ENCODE measurements at regions not wholly inside any gene's neighbourhood (a gene's known extent, or its start where the extent isn't known, plus 50 kb on each side); places are given as distances from the start of the nearest gene placed in this dataset.

- Histone ChIP-seq H3K36me3 (ENCODE audit: low read depth) (no peaks in the 10 kb centered on the region), H3K27ac (no peak overlapping the region), H2AFZ (no peak overlapping the region), H3K9ac (no peak overlapping the region), H3K9me3 (ENCODE audit: low read depth) (no peaks in the 10 kb centered on the region), H4K20me1 (ENCODE audit: insufficient read depth) (no peaks in the 10 kb centered on the region), H3K27me3 (replicated peaks; ENCODE audit: insufficient read depth) (no peaks in the 10 kb centered on the region), H3K9me2 (ENCODE audit: insufficient read depth) (no peaks in the 10 kb centered on the region), H3K4me1 (ENCODE audit: insufficient read depth) (no peaks in the 10 kb centered on the region), H3K4me2 (ENCODE audit: unreplicated experiment) (no peak overlapping the region), H3K79me2 (ENCODE audit: insufficient read depth) (no peaks in the 10 kb centered on the region), H3F3A (ENCODE audit: insufficient read depth) (no peaks in the 10 kb centered on the region), H3K4me3 (no peak overlapping the region)
- TF ChIP-seq EZH2 (IDR thresholded peaks at IDR 0.05; ENCODE audit: insufficient read depth, poor library complexity, severe bottlenecking): no peak
- TF ChIP-seq EZH2phosphoT487 (IDR thresholded peaks at IDR 0.05; ENCODE audit: insufficient read depth, low read depth): no peak
- in situ Hi-C loops (cut with MboI): no loop called here
- DNase-seq: no peak
- 45 to 54% methylated on average over 3 of the region's 3 CpGs for WGBS, 2 experiments (ENCODE audit: low coverage in 1 of 2, low lambda C conversion rate in 2 of 2, missing lambda C conversion rate in 2 of 2)
Measured at GRCh38 chrX:6826856-6827255, 291.9 kb upstream of the VCX3A start.

DNA sequence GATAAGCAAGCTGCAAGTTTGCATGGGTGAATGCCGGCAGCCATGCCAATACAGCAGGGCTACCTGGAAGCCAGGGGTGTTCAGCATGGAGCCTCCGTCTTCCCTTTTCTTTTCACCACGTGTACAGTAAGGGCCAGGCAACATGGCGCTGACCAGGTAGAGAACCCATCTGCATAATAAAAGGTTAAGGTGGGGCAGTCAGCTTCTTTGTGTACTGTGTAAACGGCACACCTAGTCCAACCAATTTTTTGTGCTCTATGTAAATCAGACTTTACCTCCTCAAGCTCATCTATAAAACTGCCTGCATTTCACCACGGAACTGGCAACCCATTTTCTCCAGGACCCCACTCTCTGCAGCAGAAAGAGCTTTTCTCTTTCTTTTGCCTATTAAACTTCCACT is 286.8 kb upstream of the VCX3A start:
- Histone ChIP-seq H3K9me2 (ENCODE audit: insufficient read depth) (no peaks in the 10 kb centered on the region), H3K27me3 (replicated peaks; ENCODE audit: insufficient read depth) (no peaks in the 10 kb centered on the region), H3F3A (ENCODE audit: insufficient read depth) (no peaks in the 10 kb centered on the region), H3K9ac (no peak overlapping the region), H4K20me1 (ENCODE audit: insufficient read depth) (no peaks in the 10 kb centered on the region), H3K79me2 (ENCODE audit: insufficient read depth) (no peaks in the 10 kb centered on the region), H3K9me3 (ENCODE audit: low read depth) (no peaks in the 10 kb centered on the region), H3K4me2 (ENCODE audit: unreplicated experiment) (no peak overlapping the region), H3K4me3 (no peak overlapping the region), H3K4me1 (ENCODE audit: insufficient read depth) (no peaks in the 10 kb centered on the region), H3K27ac (no peak overlapping the region), H3K36me3 (ENCODE audit: low read depth) (no peaks in the 10 kb centered on the region), H2AFZ (no peak overlapping the region)
- no peak for TF ChIP-seq EZH2 (IDR thresholded peaks at IDR 0.05; ENCODE audit: insufficient read depth, poor library complexity, severe bottlenecking)
- no peak for TF ChIP-seq EZH2phosphoT487 (IDR thresholded peaks at IDR 0.05; ENCODE audit: insufficient read depth, low read depth)
- no peak for DNase-seq
- 49 to 59% methylated on average over 6 of the region's 6 CpGs for WGBS, 2 experiments (ENCODE audit: low coverage in 1 of 2, low lambda C conversion rate in 2 of 2, missing lambda C conversion rate in 2 of 2)
- in situ Hi-C loops (cut with MboI): no loop called here

- Histone ChIP-seq H2AFZ (no peak overlapping the region), H4K20me1 (ENCODE audit: insufficient read depth) (no peaks in the 10 kb centered on the region), H3F3A (ENCODE audit: insufficient read depth) (no peaks in the 10 kb centered on the region), H3K9me3 (ENCODE audit: low read depth) (no peaks in the 10 kb centered on the region), H3K79me2 (ENCODE audit: insufficient read depth) (no peaks in the 10 kb centered on the region), H3K4me2 (ENCODE audit: unreplicated experiment) (no peak overlapping the region), H3K4me3 (no peak overlapping the region), H3K4me1 (ENCODE audit: insufficient read depth) (no peaks in the 10 kb centered on the region), H3K27ac (no peak overlapping the region), H3K36me3 (ENCODE audit: low read depth) (no peaks in the 10 kb centered on the region), H3K9ac (no peak overlapping the region), H3K27me3 (replicated peaks; ENCODE audit: insufficient read depth) (no peaks in the 10 kb centered on the region), H3K9me2 (ENCODE audit: insufficient read depth) (no peaks in the 10 kb centered on the region)
- DNase-seq: no peak
- no peak for TF ChIP-seq EZH2 (IDR thresholded peaks at IDR 0.05; ENCODE audit: insufficient read depth, poor library complexity, severe bottlenecking)
- TF ChIP-seq EZH2phosphoT487 (IDR thresholded peaks at IDR 0.05; ENCODE audit: insufficient read depth, low read depth): no peak
- in situ Hi-C loops (cut with MboI): no loop called here
- WGBS, 2 experiments (ENCODE audit: low coverage in 1 of 2, low lambda C conversion rate in 2 of 2, missing lambda C conversion rate in 2 of 2): 6 to 16% methylated on average over 3 to 6 of the region's 8 CpGs
Measured at GRCh38 chrX:6813836-6814370, 279.0 kb upstream of the VCX3A start.

- no peaks in the 10 kb centered on the region for H3K9me3 ChIP-seq (ENCODE audit: low read depth)
- WGBS, 2 experiments (ENCODE audit: low coverage in 1 of 2, low lambda C conversion rate in 2 of 2, missing lambda C conversion rate in 2 of 2): 56% methylated on average over 1 of the region's 1 CpG
- no peaks in the 10 kb centered on the region for H3K9me2 ChIP-seq (ENCODE audit: insufficient read depth)
- H3K27me3 ChIP-seq (replicated peaks; ENCODE audit: insufficient read depth): no peaks in the 10 kb centered on the region
- H3F3A ChIP-seq (ENCODE audit: insufficient read depth): no peaks in the 10 kb centered on the region
- no peak for DNase-seq
- H3K36me3 ChIP-seq (ENCODE audit: low read depth): no peaks in the 10 kb centered on the region
- H2AFZ ChIP-seq: no peak overlapping the region
- in situ Hi-C loops (cut with MboI): no loop called here
- no peaks in the 10 kb centered on the region for H4K20me1 ChIP-seq (ENCODE audit: insufficient read depth)
- TF ChIP-seq EZH2phosphoT487 (IDR thresholded peaks at IDR 0.05; ENCODE audit: insufficient read depth, low read depth) (no peak), EZH2 (IDR thresholded peaks at IDR 0.05; ENCODE audit: insufficient read depth, poor library complexity, severe bottlenecking) (no peak)
- no peak overlapping the region for H3K4me2 ChIP-seq (ENCODE audit: unreplicated experiment)
- H3K4me1 ChIP-seq (ENCODE audit: insufficient read depth): no peaks in the 10 kb centered on the region
- H3K27ac ChIP-seq: no peak overlapping the region
- H3K79me2 ChIP-seq (ENCODE audit: insufficient read depth): no peaks in the 10 kb centered on the region
- no peak overlapping the region for H3K9ac ChIP-seq
- no peak overlapping the region for H3K4me3 ChIP-seq
Measured at GRCh38 chrX:6812087-6812486, 277.2 kb upstream of the VCX3A start.

GRCh38 chrX:6810776-6811175 is 275.9 kb upstream of the VCX3A start:
- Histone ChIP-seq H3F3A (ENCODE audit: insufficient read depth) (no peaks in the 10 kb centered on the region), H3K9me2 (ENCODE audit: insufficient read depth) (no peaks in the 10 kb centered on the region), H3K4me3 (no peak overlapping the region), H3K4me2 (ENCODE audit: unreplicated experiment) (no peak overlapping the region), H4K20me1 (ENCODE audit: insufficient read depth) (no peaks in the 10 kb centered on the region), H3K27me3 (replicated peaks; ENCODE audit: insufficient read depth) (no peaks in the 10 kb centered on the region), H3K36me3 (ENCODE audit: low read depth) (no peaks in the 10 kb centered on the region), H3K4me1 (ENCODE audit: insufficient read depth) (no peaks in the 10 kb centered on the region), H3K27ac (no peak overlapping the region), H3K9ac (no peak overlapping the region), H3K9me3 (ENCODE audit: low read depth) (no peaks in the 10 kb centered on the region), H2AFZ (no peak overlapping the region), H3K79me2 (ENCODE audit: insufficient read depth) (no peaks in the 10 kb centered on the region)
- in situ Hi-C loops (cut with MboI): no loop called here
- peak; percentile 4 for DNase-seq
- no peak for TF ChIP-seq EZH2 (IDR thresholded peaks at IDR 0.05; ENCODE audit: insufficient read depth, poor library complexity, severe bottlenecking)
- TF ChIP-seq EZH2phosphoT487 (IDR thresholded peaks at IDR 0.05; ENCODE audit: insufficient read depth, low read depth): no peak
- 0 to 17% methylated on average over 2 of the region's 2 CpGs for WGBS, 2 experiments (ENCODE audit: low coverage in 1 of 2, low lambda C conversion rate in 2 of 2, missing lambda C conversion rate in 2 of 2)
